ENCODE measurements at regions not wholly inside any gene's neighbourhood (a gene's known extent, or its start where the extent isn't known, plus 50 kb on each side); places are given as distances from the start of the nearest gene placed in this dataset.
"Not testable (repeated sequence)": the region's sequence is repeated elsewhere in the genome, so short reads cannot be mapped to it uniquely, and the experiment has no call there.

DNA sequence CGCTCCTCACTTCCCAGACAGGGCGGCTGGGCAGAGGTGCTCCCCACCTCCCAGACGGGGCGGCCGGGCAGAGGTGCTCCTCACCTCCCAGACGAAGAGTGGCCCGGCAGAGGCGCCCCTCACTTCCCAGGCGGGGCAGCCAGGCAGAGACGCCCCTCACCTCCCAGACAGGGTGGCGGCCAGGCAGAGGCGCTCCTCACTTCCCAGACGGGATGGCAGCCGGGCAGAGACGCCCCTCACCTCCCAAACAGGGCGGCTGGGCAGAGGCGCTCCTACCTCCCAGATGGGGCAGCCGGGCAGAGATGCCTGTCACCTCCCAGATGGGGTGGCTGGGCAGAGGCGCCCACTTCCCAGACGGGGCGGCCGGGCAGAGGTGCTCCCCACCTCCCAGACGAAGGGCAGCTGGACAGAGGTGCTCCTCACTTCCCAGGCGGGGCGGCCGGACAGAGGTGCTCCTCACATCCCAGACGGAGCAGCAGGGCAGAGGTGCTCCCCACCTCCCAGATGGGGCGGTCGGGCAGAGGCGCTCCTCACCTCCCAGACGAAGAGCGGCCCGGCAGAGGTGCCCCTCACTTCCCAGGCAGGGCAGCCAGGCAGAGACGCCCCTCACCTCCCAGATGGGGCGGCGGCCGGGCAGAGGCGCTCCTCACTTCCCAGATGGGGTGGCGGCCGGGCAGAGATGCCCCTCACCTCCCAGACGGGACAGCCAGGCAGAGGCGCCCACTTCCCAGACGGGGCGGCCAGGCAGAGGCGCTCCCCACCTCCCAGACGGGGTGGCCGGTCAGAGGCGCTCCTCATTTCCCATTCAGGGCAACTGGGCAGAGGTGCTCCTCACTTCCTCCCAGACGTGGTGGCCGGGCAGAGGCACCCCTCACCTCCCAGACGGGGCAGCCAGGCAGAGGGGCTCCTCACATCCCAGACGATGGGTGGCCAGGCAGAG, 176.9 kb downstream of the NUF2 start:
- not testable (repeated sequence) for TF ChIP-seq CTCF (conservative IDR thresholded peaks at IDR 0.05; ENCODE audit: low read depth, low read length); EZH2 (IDR thresholded peaks at IDR 0.05; ENCODE audit: borderline replicate concordance, low read depth, low read length, poor library complexity, severe bottlenecking)
